ENCODE measurements at regions not wholly inside any gene's neighbourhood (a gene's known extent, or its start where the extent isn't known, plus 50 kb on each side); places are given as distances from the start of the nearest gene placed in this dataset.

- no peaks in the 10 kb centered on the region for H3K27me3 ChIP-seq (replicated peaks in 2 of 5; ENCODE audit: control insufficient read depth in 4 of 5, insufficient read depth in 5 of 5, low read length in 4 of 5)
- WGBS (ENCODE audit: insufficient coverage): 97% methylated on average over 3 of the region's 5 CpGs
- no peak overlapping the region for H3K27ac ChIP-seq (ENCODE audit: insufficient read depth in 1 of 2, low read depth in 1 of 2, low read length in 2 of 2, poor library complexity in 1 of 2, severe bottlenecking in 2 of 2)
- DNase-seq: no peak
- CTCF ChIA-PET: interaction anchor here (2.3 kb wide), 1 partner anchor 10 kb away, joined by 12 read pairs; no protein-coding TSS in a partner anchor
- POLR2A ChIA-PET: no interaction called here
- H3K9me3 ChIP-seq (ENCODE audit: control extremely low read depth in 1 of 5, control insufficient read depth in 4 of 5, insufficient read depth in 2 of 5, low read depth in 1 of 5, low read length in 4 of 5): peaks cover 0 to 2% (median 2%) of the 10 kb centered on the region in 5 experiments
- no peaks in the 10 kb centered on the region for H3K4me1 ChIP-seq (ENCODE audit: control extremely low read depth in 1 of 4, control insufficient read depth in 4 of 4, insufficient read depth in 4 of 4, low read length in 3 of 4)
- H3K36me3 ChIP-seq (ENCODE audit: control insufficient read depth in 4 of 4, insufficient read depth in 4 of 4, low read length in 3 of 4): no peaks in the 10 kb centered on the region
- no peak overlapping the region for H3K4me3 ChIP-seq (ENCODE audit: control insufficient read depth in 1 of 7, extremely low read depth in 1 of 7, insufficient read depth in 4 of 7, low read depth in 2 of 7, low read length in 6 of 7)
Observed at GRCh38 chr12:92511786-92512185, 191.0 kb upstream of the PLEKHG7 start.

- no peak for DNase-seq
- WGBS (ENCODE audit: insufficient coverage): no CpG with 5 or more reads among the region's 2 CpGs
- Histone ChIP-seq H3K36me3 (ENCODE audit: control insufficient read depth in 4 of 4, insufficient read depth in 4 of 4, low read length in 3 of 4) (no peaks in the 10 kb centered on the region), H3K27ac (ENCODE audit: insufficient read depth in 1 of 2, low read depth in 1 of 2, low read length in 2 of 2, poor library complexity in 1 of 2, severe bottlenecking in 2 of 2) (no peak overlapping the region), H3K4me3 (ENCODE audit: control insufficient read depth in 1 of 7, extremely low read depth in 1 of 7, insufficient read depth in 4 of 7, low read depth in 2 of 7, low read length in 6 of 7) (no peak overlapping the region), H3K9me3 (ENCODE audit: control extremely low read depth in 1 of 5, control insufficient read depth in 4 of 5, insufficient read depth in 2 of 5, low read depth in 1 of 5, low read length in 4 of 5) (peaks cover 0 to 2% (median 2%) of the 10 kb centered on the region in 5 experiments), H3K4me1 (ENCODE audit: control extremely low read depth in 1 of 4, control insufficient read depth in 4 of 4, insufficient read depth in 4 of 4, low read length in 3 of 4) (peaks cover 6 to 15% (median 14%) of the 10 kb centered on the region in 4 experiments), H3K27me3 (replicated peaks in 2 of 5; ENCODE audit: control insufficient read depth in 4 of 5, insufficient read depth in 5 of 5, low read length in 4 of 5) (no peaks in the 10 kb centered on the region)
- ChIA-PET POLR2A (no interaction called here), CTCF (no interaction called here)
Observed at GRCh38 chr12:92509156-92509738, 193.5 kb upstream of the PLEKHG7 start.

- Histone ChIP-seq H3K9me3 (ENCODE audit: control extremely low read depth in 1 of 5, control insufficient read depth in 4 of 5, insufficient read depth in 2 of 5, low read depth in 1 of 5, low read length in 4 of 5) (peaks cover 0 to 1% (median 0%) of the 10 kb centered on the region in 5 experiments), H3K27me3 (replicated peaks in 2 of 5; ENCODE audit: control insufficient read depth in 4 of 5, insufficient read depth in 5 of 5, low read length in 4 of 5) (no peaks in the 10 kb centered on the region), H3K4me1 (ENCODE audit: control extremely low read depth in 1 of 4, control insufficient read depth in 4 of 4, insufficient read depth in 4 of 4, low read length in 3 of 4) (peaks cover 6 to 15% (median 14%) of the 10 kb centered on the region in 4 experiments), H3K4me3 (ENCODE audit: control insufficient read depth in 1 of 7, extremely low read depth in 1 of 7, insufficient read depth in 4 of 7, low read depth in 2 of 7, low read length in 6 of 7) (no peak overlapping the region), H3K27ac (ENCODE audit: insufficient read depth in 1 of 2, low read depth in 1 of 2, low read length in 2 of 2, poor library complexity in 1 of 2, severe bottlenecking in 2 of 2) (no peak overlapping the region), H3K36me3 (ENCODE audit: control insufficient read depth in 4 of 4, insufficient read depth in 4 of 4, low read length in 3 of 4) (no peaks in the 10 kb centered on the region)
- ChIA-PET POLR2A (no interaction called here), CTCF (interaction anchor here (1.0 to 8.0 kb wide), 3 partner anchors 10 to 696 kb away, joined by 3 to 53 read pairs (median 5); no protein-coding TSS in a partner anchor)
- WGBS (ENCODE audit: insufficient coverage): 100% methylated on average over 3 of the region's 3 CpGs
- no peak for DNase-seq
Observed at GRCh38 chr12:92506891-92507290, 195.9 kb upstream of the PLEKHG7 start.

- CTCF ChIA-PET: interaction anchor here (1.6 to 8.0 kb wide), 3 partner anchors 10 to 65 kb away, joined by 5 to 53 read pairs (median 5); no protein-coding TSS in a partner anchor
- no peak overlapping the region for H3K27ac ChIP-seq (ENCODE audit: insufficient read depth in 1 of 2, low read depth in 1 of 2, low read length in 2 of 2, poor library complexity in 1 of 2, severe bottlenecking in 2 of 2)
- DNase-seq: no peak
- H3K36me3 ChIP-seq (ENCODE audit: control insufficient read depth in 4 of 4, insufficient read depth in 4 of 4, low read length in 3 of 4): no peaks in the 10 kb centered on the region
- peaks cover 6 to 17% (median 14%) of the 10 kb centered on the region in 4 experiments for H3K4me1 ChIP-seq (ENCODE audit: control extremely low read depth in 1 of 4, control insufficient read depth in 4 of 4, insufficient read depth in 4 of 4, low read length in 3 of 4)
- H3K4me3 ChIP-seq (ENCODE audit: control insufficient read depth in 1 of 7, extremely low read depth in 1 of 7, insufficient read depth in 4 of 7, low read depth in 2 of 7, low read length in 6 of 7): no peak overlapping the region
- H3K27me3 ChIP-seq (replicated peaks in 2 of 5; ENCODE audit: control insufficient read depth in 4 of 5, insufficient read depth in 5 of 5, low read length in 4 of 5): no peaks in the 10 kb centered on the region
- peaks cover 0 to 1% (median 0%) of the 10 kb centered on the region in 5 experiments for H3K9me3 ChIP-seq (ENCODE audit: control extremely low read depth in 1 of 5, control insufficient read depth in 4 of 5, insufficient read depth in 2 of 5, low read depth in 1 of 5, low read length in 4 of 5)
- 75% methylated on average over 2 of the region's 2 CpGs for WGBS (ENCODE audit: insufficient coverage)
- POLR2A ChIA-PET: no interaction called here
Observed at GRCh38 chr12:92506460-92506859, 196.3 kb upstream of the PLEKHG7 start.

- ChIA-PET CTCF (interaction anchor here (1.2 to 8.0 kb wide), 6 partner anchors 8 to 66 kb away, joined by 3 to 53 read pairs (median 6); no protein-coding TSS in a partner anchor), POLR2A (interaction anchor here (0.5 kb wide), 1 partner anchor 361 kb away, joined by 4 read pairs; no protein-coding TSS in a partner anchor)
- DNase-seq: peak; percentile 44 to 79 (median 71)
- Histone ChIP-seq H3K4me3 (ENCODE audit: control insufficient read depth in 1 of 7, extremely low read depth in 1 of 7, insufficient read depth in 4 of 7, low read depth in 2 of 7, low read length in 6 of 7) (peak overlapping the region in 6 of 7 experiments; percentile 13 to 60 (median 46)), H3K27me3 (replicated peaks in 2 of 5; ENCODE audit: control insufficient read depth in 4 of 5, insufficient read depth in 5 of 5, low read length in 4 of 5) (no peaks in the 10 kb centered on the region), H3K36me3 (ENCODE audit: control insufficient read depth in 4 of 4, insufficient read depth in 4 of 4, low read length in 3 of 4) (no peaks in the 10 kb centered on the region), H3K4me1 (ENCODE audit: control extremely low read depth in 1 of 4, control insufficient read depth in 4 of 4, insufficient read depth in 4 of 4, low read length in 3 of 4) (peaks cover 6 to 17% (median 14%) of the 10 kb centered on the region in 4 experiments), H3K9me3 (ENCODE audit: control extremely low read depth in 1 of 5, control insufficient read depth in 4 of 5, insufficient read depth in 2 of 5, low read depth in 1 of 5, low read length in 4 of 5) (peaks cover 0 to 1% (median 0%) of the 10 kb centered on the region in 5 experiments), H3K27ac (ENCODE audit: insufficient read depth in 1 of 2, low read depth in 1 of 2, low read length in 2 of 2, poor library complexity in 1 of 2, severe bottlenecking in 2 of 2) (peak overlapping the region; percentile 46 to 71)
- WGBS (ENCODE audit: insufficient coverage): 29% methylated on average over 3 of the region's 12 CpGs
Observed at GRCh38 chr12:92505254-92506231, 197.2 kb upstream of the PLEKHG7 start.

- H3K4me1 ChIP-seq (ENCODE audit: control extremely low read depth in 1 of 4, control insufficient read depth in 4 of 4, insufficient read depth in 4 of 4, low read length in 3 of 4): peaks cover 6 to 17% (median 14%) of the 10 kb centered on the region in 4 experiments
- WGBS (ENCODE audit: insufficient coverage): 92% methylated on average over 2 of the region's 5 CpGs
- ChIA-PET POLR2A (no interaction called here), CTCF (interaction anchor here (1.1 to 8.0 kb wide), 7 partner anchors 9 to 67 kb away, joined by 3 to 53 read pairs (median 8); no protein-coding TSS in a partner anchor)
- DNase-seq: no peak
- H3K27ac ChIP-seq (ENCODE audit: insufficient read depth in 1 of 2, low read depth in 1 of 2, low read length in 2 of 2, poor library complexity in 1 of 2, severe bottlenecking in 2 of 2): no peak overlapping the region
- no peaks in the 10 kb centered on the region for H3K27me3 ChIP-seq (replicated peaks in 2 of 5; ENCODE audit: control insufficient read depth in 4 of 5, insufficient read depth in 5 of 5, low read length in 4 of 5)
- no peaks in the 10 kb centered on the region for H3K36me3 ChIP-seq (ENCODE audit: control insufficient read depth in 4 of 4, insufficient read depth in 4 of 4, low read length in 3 of 4)
- peaks cover 0 to under 1% (median 0%) of the 10 kb centered on the region in 5 experiments for H3K9me3 ChIP-seq (ENCODE audit: control extremely low read depth in 1 of 5, control insufficient read depth in 4 of 5, insufficient read depth in 2 of 5, low read depth in 1 of 5, low read length in 4 of 5)
- H3K4me3 ChIP-seq (ENCODE audit: control insufficient read depth in 1 of 7, extremely low read depth in 1 of 7, insufficient read depth in 4 of 7, low read depth in 2 of 7, low read length in 6 of 7): no peak overlapping the region
Observed at GRCh38 chr12:92504594-92504981, 198.2 kb upstream of the PLEKHG7 start.
